Head of caudate nucleus (tissue), 42 donors: ENCODE measurements at regions not wholly inside any gene's neighbourhood (a gene's known extent, or its start where the extent isn't known, plus 50 kb on each side); places are given as distances from the start of the nearest gene placed in this dataset.

ENCODE experiments used
- DNase-seq, 42 donors: peaks; one replicate each; pipeline versions ENCODE4 v3.0.0 to v3.0.0-alpha.2; 2020 to 2021; ENCODE audit warnings: mixed read lengths in 7 of 42
- intact Hi-C: fragments of 100-400 bp; cut with DNase I; formaldehyde crosslinking; loops from one replicate; pipeline ENCODE4 v1.15.0; 2022

DNA sequence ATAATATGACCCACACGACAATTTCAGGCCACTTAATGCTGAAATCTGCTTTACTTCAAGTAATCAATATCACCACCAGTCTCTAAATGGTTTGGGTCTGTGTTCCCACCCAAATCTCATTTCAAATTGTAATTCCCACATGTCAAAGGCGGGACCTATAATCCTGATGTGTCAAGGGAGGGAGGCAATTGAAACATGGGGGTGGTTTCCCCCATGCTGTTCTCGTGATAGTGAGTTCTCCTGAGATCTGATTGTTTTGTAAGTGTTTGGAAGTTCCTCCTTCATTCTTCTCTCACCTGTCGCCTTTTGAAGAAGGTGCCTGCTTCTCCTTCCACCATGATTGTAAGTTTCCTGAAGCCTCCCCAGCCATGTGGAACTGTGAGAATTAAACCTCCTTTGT lies 178.4 kb downstream of the CRPPA start:
- no peak for DNase-seq

DNA sequence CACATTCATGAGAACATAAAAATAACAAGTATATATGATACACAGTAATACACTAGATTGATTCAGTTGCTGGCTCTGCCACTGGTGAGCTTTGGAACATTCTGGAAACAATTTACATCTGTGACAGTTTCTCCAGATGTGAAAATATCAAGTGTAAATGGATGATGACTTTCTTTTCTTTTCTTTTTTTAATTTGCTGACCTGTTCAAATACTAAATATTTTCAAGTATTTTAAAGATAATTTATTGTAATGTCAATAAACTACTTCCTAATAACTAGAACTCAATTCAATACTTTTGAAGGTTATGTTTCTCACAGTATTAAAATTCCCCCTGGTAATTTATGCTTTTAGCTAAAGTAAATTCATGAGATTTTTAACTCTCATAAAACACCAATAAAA lies 180.3 kb downstream of the CRPPA start:
- intact Hi-C loops = no loop called here
- no peak for DNase-seq

More for the DNA sequence above, 178.4 kb downstream of the CRPPA start:
- intact Hi-C loops = no loop called here

DNA sequence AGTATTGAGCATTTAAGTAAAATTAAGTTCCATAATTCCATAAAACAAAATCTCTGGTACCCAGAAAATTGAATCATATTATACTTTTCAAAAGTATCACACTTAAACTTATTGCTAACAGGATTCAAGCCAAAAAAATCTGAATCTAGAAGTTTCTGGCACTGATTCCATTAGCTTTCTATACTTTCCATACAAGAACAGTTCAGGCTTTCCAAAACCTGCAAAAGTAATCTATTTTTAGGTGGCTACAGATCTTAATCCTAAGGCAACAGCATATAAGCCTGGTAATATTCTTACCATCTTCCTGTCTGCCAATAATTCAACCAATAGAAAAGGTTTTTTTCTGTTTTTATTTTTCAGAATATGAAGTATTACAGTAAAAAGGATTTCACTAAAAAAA lies 185.0 kb downstream of the CRPPA start:
- intact Hi-C loops = no loop called here
- DNase-seq = no peak

DNA sequence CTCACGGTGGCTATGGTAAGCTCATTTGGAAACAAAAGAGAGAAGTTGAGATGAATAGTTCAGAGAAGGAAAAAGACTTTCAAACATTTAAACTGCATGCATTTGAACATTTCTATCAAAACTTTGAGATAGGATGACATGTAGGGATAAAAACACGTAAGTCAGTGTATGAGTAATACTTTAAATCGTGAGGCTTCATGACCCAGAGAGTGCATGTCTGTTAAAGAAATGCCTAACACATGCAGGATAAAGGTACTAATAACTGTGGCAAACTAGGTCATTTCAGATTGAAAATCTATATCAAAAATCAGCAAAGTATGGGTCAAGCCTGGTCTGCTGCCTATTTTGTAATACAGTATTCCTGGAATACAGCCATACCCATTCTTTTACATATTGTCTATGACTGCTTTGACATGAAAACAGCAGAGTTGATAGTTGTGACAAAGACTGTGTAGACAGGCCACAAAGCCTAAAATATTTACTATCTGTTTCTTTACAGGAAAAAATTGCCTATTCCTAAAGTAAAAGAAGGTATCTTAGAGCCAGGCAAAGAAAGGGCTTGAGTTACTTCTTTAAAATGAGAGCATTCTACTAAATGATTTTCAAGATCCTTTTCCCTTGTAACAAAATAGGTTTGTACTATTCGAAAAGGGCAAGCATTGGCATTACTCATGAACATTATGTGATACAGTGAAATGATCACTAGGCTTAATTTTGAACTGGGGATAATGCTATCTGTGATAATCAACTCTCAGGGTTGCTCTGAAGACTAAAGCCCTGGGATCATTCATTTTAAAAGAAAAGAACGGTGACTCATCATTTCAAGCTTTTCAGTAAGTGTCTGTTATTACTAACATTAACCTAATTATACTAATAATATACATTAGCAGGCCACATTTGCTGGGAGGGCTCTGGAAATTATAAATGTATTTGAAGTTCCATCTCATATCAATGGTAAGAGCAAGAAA lies 185.9 kb downstream of the CRPPA start:
- intact Hi-C loops = no loop called here

DNA sequence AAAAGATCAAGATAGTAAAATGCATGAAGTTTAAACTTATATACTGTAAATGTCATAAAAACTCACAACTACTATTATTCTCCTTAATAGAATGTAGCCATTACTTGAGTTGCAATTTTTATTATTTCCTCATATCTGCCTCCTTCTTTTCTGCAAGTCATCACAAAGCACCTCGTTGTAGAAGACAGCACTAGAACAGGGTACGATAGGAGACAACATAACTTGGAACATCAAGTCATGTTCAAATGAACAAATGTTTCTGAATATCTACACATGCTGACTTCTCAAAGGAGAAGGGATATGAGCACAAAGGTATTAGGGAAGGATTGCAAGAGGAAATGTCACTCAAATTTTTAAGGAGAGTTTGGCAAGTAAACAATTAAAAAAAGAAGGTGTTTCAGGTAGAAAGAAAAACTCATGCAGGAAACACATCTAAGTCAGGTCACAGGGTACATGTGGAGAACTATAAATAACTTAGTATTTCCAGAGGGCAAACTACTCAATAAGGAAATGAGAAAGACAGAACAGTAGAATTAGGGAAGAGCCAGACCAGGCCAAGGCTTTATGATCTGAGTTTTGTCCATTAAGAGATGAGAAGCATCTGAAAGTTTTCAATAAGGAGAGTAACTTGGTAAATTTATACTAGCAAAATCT lies 186.7 kb downstream of the CRPPA start:
- intact Hi-C loops = no loop called here
- no peak for DNase-seq

More for the DNA sequence above, 185.9 kb downstream of the CRPPA start:
- no peak for DNase-seq

DNA sequence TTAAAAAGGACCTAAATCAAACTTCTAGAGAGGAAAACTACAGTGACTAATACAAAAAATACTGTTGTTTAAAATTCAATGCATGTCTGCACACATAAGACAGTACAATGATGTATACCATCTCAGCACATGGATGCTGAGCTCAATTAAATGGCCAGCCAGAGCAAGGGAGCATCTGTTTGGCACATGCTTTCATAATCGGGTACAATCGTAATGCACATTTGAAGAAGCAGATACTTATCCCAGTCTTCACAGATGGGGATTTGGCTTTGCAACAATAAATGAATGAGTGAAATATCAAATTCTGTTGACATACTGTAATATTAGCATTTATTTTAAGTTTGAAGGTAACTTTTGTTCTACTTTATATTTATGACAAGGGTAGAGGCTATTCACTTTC lies 187.8 kb downstream of the CRPPA start:
- DNase-seq = no peak
- intact Hi-C loops = no loop called here

DNA sequence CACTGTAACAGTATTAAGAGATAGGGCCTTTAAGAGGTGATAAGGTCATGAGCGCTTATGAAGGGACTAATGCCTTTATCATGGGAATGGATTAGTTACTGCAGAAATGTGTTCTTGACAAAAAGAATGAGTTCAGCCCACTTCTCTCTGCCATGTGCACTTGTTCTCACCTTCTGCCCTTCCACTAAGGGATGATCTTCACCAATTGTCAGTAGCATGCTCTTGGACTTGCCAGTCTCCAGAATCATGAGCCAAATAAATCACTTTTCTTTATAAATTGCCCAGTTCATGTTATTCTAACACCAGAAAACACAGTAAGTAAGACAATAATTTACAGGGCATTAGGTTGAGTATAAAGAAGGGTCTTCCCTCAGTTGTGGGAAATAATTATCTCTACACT lies 189.1 kb downstream of the CRPPA start:
- intact Hi-C loops = no loop called here
- DNase-seq = no peak

DNA sequence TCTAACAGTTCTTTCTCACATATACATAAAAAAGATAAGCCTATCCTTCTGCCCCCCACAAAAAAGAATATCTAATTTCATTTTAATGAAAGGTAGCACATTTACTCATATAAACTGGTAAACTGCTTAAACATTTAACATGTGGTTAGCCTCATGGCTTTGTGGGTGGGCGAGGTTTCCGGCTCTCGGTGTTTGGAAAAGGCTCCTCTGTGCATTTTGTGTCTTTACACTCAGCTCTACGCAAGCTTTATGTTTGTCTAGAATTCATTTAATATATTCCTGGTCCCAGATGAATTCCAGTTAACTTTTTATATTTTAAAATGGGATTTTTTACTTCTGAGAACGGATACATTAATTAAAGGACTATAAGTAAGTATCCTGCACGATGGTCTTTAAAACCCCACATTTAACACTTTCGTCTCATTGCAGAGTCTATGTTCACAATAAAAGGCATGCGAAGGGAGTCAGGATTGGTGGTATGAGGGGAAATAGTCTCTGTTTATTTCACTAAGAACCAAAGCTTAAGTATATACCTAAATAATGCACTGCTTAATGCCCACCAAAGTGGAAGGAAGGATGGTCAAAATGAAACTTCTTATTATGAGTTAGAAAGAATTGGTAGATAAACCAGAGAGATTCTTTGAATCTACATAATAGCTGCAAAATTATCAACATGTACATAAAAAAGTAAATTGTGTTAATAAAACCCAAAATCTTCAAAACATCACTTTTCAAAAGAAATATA lies 197.2 kb downstream of the CRPPA start:
- intact Hi-C loops = no loop called here
- DNase-seq = no peak

DNA sequence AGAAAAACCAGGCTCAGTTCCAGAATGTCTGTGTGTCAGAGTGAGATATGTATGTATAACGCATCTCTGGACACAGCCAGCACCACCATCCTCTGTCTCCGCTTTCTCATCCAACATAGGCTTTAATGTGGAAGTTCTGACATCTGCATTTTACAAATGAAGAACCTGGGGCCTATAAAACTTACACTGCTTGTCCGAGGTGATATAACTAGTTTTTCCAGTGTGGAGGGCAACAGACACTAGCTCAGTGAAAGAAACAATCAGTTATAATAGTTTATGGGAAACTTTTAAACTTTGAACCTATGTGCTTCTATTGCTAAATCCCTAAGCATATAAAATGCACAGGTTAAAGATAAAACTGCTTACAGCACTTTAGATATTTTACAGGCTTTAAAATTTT lies 208.7 kb downstream of the CRPPA start:
- intact Hi-C loops = no loop called here
- no peak for DNase-seq

DNA sequence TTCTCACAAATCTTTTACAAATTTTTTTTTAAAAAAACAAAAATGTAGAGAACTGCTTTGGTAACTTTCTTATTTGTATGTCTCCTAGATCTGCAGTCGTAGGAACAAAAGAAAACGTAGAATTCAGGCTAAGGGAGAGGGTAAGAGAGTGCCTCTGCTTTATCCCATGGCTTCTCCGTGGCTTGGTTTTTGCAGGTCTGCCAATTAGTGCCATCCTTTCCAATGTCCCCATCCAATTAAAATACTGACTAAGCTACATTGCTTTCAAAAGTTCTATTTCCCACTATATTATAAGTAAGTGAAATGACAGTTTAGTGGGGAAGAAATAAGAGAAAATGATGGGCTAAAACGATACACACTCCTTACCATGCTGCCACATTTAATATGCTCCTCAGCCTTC lies 209.3 kb downstream of the CRPPA start:
- intact Hi-C loops = no loop called here
- DNase-seq = no peak

DNA sequence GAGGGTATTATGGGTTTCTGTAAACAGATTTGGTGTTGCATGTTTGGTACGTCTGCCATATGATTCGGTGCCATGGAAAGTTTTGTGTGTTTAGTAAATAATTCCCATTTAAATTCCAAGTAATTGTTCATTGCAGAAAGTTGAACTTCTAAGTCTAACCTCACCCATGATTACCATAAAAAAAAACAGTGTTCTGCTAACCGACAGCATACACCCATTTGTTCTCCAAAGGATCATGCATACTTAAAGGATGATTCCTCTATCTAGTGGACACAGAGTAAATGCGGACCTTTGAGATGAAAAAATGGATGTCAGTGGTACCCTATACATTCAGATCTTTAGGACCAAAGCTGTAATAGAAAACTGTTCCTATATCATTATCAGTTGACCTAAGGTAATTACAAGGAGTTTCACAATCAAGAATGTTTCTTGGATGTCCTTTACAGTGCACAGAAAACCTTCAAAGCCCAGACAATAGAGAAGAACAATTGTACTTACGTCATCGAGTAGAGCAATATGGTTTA lies 209.9 kb downstream of the CRPPA start:
- intact Hi-C loops = no loop called here
- no peak for DNase-seq

DNA sequence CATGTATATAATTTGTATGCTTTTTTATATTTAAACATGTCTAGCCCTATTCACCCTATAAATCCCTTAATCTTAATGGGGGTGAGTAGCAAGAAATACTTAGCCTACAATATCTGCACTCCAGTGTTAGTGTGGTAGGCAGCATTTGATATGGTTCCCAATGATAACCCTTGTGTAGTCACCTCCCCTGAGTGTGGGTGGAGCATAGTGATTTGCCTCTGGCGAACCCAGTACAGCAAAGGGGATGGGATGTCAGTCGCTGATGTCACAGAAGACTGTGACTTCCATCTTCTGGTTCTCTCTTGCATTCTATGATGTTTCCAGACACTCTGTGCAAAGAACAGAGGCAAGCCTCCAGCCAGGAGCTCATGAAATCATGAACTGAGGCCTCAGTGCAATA lies 211.2 kb downstream of the CRPPA start:
- DNase-seq = no peak
- intact Hi-C loops = no loop called here

DNA sequence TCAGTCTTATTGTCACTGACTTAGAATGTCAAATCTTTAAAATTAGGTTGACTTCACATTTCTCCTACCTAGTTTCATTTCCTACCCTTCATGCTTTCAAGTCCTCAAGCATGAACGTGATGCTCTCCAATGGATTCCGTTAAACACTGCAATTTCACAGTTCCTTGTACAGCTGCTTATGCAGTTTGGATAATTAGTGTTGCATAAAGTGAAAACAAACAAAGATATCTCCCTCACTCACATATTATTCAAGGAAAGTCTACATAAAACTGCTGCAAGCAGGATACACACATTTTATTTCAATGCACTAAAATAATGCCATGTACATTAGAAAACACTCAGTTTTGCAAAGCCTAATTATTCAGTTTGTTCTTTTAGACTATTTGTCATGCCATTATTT lies 214.0 kb downstream of the CRPPA start:
- DNase-seq = no peak
- intact Hi-C loops = no loop called here

DNA sequence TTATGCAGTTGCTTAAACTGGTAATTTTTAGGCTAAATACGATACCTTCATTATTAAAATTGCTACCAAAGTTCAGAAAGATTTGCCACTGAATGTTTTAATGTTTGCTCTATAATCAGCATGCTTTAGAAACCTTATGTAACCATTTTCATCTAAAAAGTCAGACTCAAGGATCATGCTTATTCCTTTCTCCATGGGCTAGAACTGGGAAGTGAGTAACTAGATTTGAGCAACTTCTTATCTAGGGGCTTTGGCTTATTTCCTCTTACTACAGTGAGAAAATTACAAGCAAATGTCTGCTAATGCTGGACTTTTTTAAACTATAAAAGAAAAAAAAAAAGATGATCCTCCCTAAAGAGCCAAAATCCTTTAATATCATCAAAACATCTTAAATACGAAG lies 215.9 kb downstream of the CRPPA start:
- intact Hi-C loops = no loop called here
- DNase-seq = no peak

DNA sequence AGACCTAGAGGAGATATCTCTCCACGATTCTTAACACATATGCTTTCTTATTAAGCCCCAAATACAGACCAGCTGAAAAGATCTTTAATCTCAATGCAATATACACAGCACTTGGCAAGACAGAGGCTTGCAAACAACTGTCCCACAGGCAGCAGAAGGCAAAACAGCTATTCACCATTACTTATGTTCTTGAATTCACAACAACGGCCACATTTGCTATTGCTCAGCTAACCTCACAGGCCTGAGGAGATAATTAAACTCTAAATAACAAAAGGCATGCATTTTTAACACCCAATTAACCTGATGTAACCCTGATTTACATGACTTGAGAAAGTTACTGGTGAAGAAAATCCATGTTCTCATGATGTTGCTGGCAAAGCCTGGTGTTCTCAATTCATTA lies 216.4 kb downstream of the CRPPA start:
- DNase-seq = no peak
- intact Hi-C loops = no loop called here

DNA sequence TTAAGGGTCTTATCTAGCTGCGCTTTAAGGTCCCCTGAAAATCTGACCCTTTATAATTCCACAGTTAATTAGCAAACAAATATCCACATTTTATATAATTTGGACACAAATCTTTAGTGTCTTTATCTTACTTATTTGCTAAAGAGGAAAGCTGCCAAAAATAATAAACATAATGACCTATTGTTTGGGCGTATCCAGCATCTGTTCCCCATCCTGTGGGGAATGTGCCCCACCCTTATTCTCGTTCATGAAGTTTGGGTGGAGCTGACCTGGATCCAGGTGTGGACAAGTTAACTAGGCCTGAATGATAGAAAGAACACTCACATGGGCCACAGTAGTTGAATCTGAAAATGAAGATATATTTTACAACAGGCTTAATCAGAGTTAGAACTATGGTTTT lies 218.3 kb downstream of the CRPPA start:
- intact Hi-C loops = no loop called here
- no peak for DNase-seq

DNA sequence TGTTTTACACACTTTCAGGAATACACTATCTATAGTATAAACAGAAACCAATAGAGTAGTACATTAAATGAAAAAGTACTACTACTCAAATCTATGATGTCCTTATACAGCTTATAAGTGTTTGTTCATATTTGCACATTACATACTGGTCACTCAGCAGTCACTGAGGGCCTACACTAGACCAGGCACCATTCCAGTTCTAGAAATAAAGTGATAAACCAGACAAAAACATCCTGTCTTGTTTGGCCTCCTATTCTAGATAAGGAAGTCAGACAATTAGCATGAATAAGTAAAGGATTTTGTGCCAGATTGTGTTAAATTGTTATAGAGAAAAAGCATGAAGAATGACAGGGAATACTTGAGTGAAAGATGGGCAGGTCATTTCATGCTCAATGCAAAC lies 219.0 kb downstream of the CRPPA start:
- intact Hi-C loops = no loop called here
- DNase-seq = no peak

DNA sequence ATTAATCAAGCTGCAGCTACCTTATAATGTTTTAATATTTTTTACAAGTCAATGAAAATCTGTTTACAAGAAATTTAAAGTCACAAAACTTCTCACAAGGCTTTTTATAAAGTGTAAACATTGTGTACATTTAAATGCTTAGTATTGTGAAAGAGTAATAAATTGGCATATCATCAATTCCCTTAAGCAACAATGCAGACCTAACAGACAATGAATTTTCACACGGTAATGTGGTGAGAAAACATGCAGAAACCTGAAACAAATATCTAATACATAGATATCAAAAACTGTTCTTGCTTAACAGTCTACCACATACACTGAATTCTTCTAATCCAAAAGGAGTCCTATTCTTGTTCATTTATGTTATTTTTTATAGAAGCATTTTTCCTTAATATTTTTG lies 220.7 kb downstream of the CRPPA start:
- no peak for DNase-seq
- intact Hi-C loops = no loop called here

DNA sequence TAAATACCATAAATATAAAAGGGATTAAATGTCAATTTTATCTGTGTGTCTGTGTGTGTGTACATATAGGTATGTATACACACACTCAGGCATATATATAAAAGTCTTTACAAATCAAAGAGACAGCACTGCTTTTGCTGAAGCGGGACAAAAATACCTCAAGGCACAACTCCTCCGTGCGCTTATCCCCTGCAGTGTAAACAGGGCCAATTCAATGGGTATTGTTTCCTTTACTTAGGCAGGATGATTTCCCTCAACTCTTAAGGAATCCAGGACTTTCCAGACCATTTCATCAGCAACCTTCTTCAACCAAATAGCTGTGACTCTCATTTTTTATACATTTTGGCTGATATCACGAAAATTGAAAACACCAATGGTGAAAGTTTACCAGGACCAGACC lies 227.7 kb downstream of the CRPPA start:
- DNase-seq = no peak
- intact Hi-C loops = no loop called here
